ENCODE measurements at regions not wholly inside any gene's neighbourhood (a gene's known extent, or its start where the extent isn't known, plus 50 kb on each side); places are given as distances from the start of the nearest gene placed in this dataset.

DNA sequence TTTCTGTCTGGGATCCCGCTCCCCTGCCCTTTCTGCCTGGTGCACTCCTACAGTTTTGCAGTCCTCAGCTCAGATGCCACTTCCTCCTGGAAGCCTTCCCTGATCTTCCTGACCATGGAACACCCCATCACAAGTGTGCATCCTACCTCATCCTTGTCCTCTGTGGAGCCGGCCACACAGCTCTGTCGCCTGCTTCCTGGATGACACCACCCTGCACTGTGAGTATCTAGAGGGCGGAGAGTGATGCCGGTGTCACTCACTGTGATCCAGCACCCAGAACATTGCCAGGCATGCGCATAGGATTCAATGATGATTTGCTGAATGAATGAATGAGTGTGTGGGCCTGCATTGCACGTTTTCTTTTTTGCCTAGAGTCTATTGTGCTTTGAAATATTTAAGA is 529.9 kb downstream of the TCERG1L start:
- TF ChIP-seq EZH2 (IDR thresholded peaks at IDR 0.05; ENCODE audit: borderline replicate concordance, low read length), result no peak
- TF ChIP-seq, protein P1, sequence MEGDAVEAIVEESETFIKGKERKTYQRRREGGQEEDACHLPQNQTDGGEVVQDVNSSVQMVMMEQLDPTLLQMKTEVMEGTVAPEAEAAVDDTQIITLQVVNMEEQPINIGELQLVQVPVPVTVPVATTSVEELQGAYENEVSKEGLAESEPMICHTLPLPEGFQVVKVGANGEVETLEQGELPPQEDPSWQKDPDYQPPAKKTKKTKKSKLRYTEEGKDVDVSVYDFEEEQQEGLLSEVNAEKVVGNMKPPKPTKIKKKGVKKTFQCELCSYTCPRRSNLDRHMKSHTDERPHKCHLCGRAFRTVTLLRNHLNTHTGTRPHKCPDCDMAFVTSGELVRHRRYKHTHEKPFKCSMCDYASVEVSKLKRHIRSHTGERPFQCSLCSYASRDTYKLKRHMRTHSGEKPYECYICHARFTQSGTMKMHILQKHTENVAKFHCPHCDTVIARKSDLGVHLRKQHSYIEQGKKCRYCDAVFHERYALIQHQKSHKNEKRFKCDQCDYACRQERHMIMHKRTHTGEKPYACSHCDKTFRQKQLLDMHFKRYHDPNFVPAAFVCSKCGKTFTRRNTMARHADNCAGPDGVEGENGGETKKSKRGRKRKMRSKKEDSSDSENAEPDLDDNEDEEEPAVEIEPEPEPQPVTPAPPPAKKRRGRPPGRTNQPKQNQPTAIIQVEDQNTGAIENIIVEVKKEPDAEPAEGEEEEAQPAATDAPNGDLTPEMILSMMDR (IDR thresholded peaks at IDR 0.05; ENCODE audit: low read length), result no peak
